HG02759 (cell line): ENCODE measurements at regions not wholly inside any gene's neighbourhood (a gene's known extent, or its start where the extent isn't known, plus 50 kb on each side); places are given as distances from the start of the nearest gene placed in this dataset.

ENCODE experiments used
- ATAC-seq: cut with Tn5 transposase; IDR thresholded peaks from one replicate; pipeline ENCODE4 v1.9.1; 2021; ENCODE audit warnings: mild to moderate bottlenecking, moderate library complexity; ENCODE audit not compliant: unreplicated experiment

GRCh38 chr9:89877051-89878002 is 272.5 kb downstream of the GADD45G start:
- no peak for ATAC-seq

GRCh38 chr9:89878003-89878411 is 273.2 kb downstream of the GADD45G start:
- ATAC-seq: no peak

GRCh38 chr9:89878687-89879086 is 273.9 kb downstream of the GADD45G start:
- no peak for ATAC-seq

- no peak for ATAC-seq
These were observed 274.5 kb downstream of the GADD45G start for GRCh38 chr9:89879276-89879675.

GRCh38 chr9:89879701-89880100 is 274.9 kb downstream of the GADD45G start:
- ATAC-seq: no peak

GRCh38 chr9:89880161-89880560 is 275.3 kb downstream of the GADD45G start:
- ATAC-seq: no peak

- ATAC-seq: no peak
These were observed 275.9 kb downstream of the GADD45G start for GRCh38 chr9:89880721-89881120.

GRCh38 chr9:89881431-89881830 is 276.6 kb downstream of the GADD45G start:
- no peak for ATAC-seq

- no peak for ATAC-seq
These were observed 278.1 kb downstream of the GADD45G start for GRCh38 chr9:89882930-89883361.

GRCh38 chr9:89883401-89884341 is 278.9 kb downstream of the GADD45G start:
- ATAC-seq: no peak

- ATAC-seq: no peak
These were observed 279.7 kb downstream of the GADD45G start for GRCh38 chr9:89884356-89885083.

- no peak for ATAC-seq
These were observed 280.3 kb downstream of the GADD45G start for GRCh38 chr9:89885156-89885555.

GRCh38 chr9:89886281-89886700 is 281.5 kb downstream of the GADD45G start:
- ATAC-seq: no peak

GRCh38 chr9:89887286-89887685 is 282.5 kb downstream of the GADD45G start:
- ATAC-seq: no peak

GRCh38 chr9:89888233-89888632 is 283.4 kb downstream of the GADD45G start:
- ATAC-seq: no peak

- ATAC-seq: no peak
These were observed 283.9 kb downstream of the GADD45G start for GRCh38 chr9:89888677-89889076.

- ATAC-seq: no peak
These were observed 285.1 kb downstream of the GADD45G start for GRCh38 chr9:89889865-89890264.

- ATAC-seq: no peak
These were observed 285.6 kb downstream of the GADD45G start for GRCh38 chr9:89890326-89890980.

- no peak for ATAC-seq
These were observed 286.4 kb downstream of the GADD45G start for GRCh38 chr9:89891221-89891590.

GRCh38 chr9:89891591-89892304 is 286.9 kb downstream of the GADD45G start:
- ATAC-seq: no peak
